Activated CD8-positive, alpha-beta T cell treated with anti-CD3 and anti-CD28 coated beads, Interleukin-2, amount 10 ng/mL, durations not matched to agents 7 days and 5 days (primary cell): ENCODE measurements at regions not wholly inside any gene's neighbourhood (a gene's known extent, or its start where the extent isn't known, plus 50 kb on each side); places are given as distances from the start of the nearest gene placed in this dataset.
"Not testable (repeated sequence)": the region's sequence is repeated elsewhere in the genome, so short reads cannot be mapped to it uniquely, and the experiment has no call there.

Experiments
- ATAC-seq: fragments of 150-1000 bp; cut with Tn5 transposase; one replicate; pipeline ENCODE4 v1.10.0; 2021; ENCODE audit warnings: moderate library complexity
- CTCF ChIA-PET: fragments of 350-600 bp; sonication (Branson Sonifier 250); formaldehyde crosslinking; loops from one replicate; lab custom pipeline; 2021; ENCODE audit warnings: antibody characterized with exemption; lab: Charles Lee
- POLR2A ChIA-PET: fragments of 350-600 bp; sonication (Branson Sonifier 250); formaldehyde crosslinking; loops from one replicate; lab custom pipeline; 2021; ENCODE audit warnings: antibody characterized with exemption; lab: Charles Lee
- DNase-seq: peaks from one replicate; pipeline ENCODE4 v3.0.0-alpha.2; 2020
- H3K27ac Mint-ChIP-seq: one replicate; pipeline ENCODE4 v1.8.0; 2021; ENCODE audit warnings: mild to moderate bottlenecking, mixed read lengths
- H3K27me3 Mint-ChIP-seq: one replicate; pipeline ENCODE4 v1.8.0; 2021; ENCODE audit warnings: low read depth, mixed read lengths
- H3K36me3 Mint-ChIP-seq: one replicate; pipeline ENCODE4 v1.8.0; 2021; ENCODE audit warnings: low read depth, mixed read lengths
- H3K4me1 Mint-ChIP-seq: one replicate; pipeline ENCODE4 v1.8.0; 2021; ENCODE audit warnings: low read depth, mixed read lengths
- H3K4me3 Mint-ChIP-seq: one replicate; pipeline ENCODE4 v1.8.0; 2021; ENCODE audit warnings: mild to moderate bottlenecking, mixed read lengths
- H3K9me3 Mint-ChIP-seq: one replicate; pipeline ENCODE4 v1.8.0; 2022; ENCODE audit warnings: mixed read lengths; ENCODE audit not compliant: insufficient read depth

DNA sequence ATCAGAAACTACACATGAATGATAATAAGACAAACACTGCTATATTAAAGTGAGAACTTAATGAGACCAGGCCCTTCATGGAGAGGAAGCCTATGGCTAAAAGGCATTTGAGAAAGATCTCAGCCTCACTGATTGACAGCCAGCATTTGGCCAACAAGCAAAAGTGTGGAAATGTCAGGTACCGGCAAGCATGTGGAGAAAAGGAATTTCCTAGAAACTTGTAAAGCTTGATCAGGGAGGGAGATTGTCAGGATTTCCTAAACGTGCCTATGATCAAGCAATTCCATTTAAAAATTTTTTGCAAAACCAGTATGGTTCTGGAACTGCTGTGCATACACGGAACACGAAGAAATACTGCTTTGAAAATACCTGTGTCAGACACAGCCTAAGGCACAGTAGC lies 220.3 kb upstream of the ATP10A start:
- ATAC-seq (no peak), DNase-seq (no peak)
- no peaks in the 10 kb centered on the region for H3K9me3 Mint-ChIP-seq
- ChIA-PET POLR2A (no interaction called here), CTCF (interaction anchor here (0.8 kb wide), 1 partner anchor 12 kb away, joined by 4 read pairs; no protein-coding TSS in a partner anchor)
- peaks cover 17% of the 10 kb centered on the region for H3K4me1 Mint-ChIP-seq
- H3K27me3 Mint-ChIP-seq, result peaks cover 10% of the 10 kb centered on the region
- peak overlapping the region; percentile 79 for H3K4me3 Mint-ChIP-seq
- H3K27ac Mint-ChIP-seq, result no peak overlapping the region
- H3K36me3 Mint-ChIP-seq, result peaks cover 3% of the 10 kb centered on the region

DNA sequence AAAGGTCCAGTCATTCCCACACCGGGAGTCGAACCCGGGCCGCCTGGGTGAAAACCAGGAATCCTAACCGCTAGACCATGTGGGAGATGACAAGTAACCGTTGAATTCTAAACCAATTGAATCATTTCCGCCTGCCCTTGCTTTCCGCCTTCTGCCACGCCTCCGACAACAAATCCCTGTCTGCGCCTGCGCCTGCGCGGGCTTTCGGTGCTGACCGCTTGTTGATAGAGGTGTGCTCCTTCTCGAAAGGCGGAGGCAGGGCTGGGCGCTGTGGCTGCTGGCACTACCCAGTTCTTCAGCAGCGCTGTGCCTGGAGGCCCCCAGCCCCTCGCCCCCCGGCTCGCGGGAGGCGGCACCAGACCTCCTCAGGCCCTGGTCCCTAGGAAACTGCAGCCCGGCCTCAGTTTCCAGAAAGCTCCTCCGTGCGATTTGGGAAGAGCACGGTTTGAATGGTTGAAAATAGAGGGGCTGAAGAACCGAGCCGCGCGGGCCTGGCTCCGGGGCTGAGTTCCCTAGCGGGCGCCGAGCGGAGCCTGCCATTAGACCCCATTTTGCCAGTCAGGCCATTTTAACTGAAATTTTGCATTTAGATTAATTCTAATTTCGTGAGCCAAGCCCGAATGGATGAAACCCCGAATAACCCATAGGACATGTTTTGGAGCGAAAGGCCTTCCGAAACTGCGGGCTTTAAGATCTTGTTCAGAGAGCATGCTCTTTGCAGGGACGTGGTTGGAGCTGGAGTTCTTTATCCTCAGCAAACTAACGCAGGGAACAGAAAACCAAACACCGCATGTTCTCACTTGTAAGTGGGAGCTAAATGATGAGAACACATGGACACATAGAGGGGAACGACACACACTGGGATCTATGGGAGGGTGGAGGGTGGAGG lies 219.3 kb upstream of the ATP10A start:
- CTCF ChIA-PET, result interaction anchor here (0.8 to 1.1 kb wide), 2 partner anchors 13 to 148 kb away, joined by 3 to 4 read pairs; no protein-coding TSS in a partner anchor

DNA sequence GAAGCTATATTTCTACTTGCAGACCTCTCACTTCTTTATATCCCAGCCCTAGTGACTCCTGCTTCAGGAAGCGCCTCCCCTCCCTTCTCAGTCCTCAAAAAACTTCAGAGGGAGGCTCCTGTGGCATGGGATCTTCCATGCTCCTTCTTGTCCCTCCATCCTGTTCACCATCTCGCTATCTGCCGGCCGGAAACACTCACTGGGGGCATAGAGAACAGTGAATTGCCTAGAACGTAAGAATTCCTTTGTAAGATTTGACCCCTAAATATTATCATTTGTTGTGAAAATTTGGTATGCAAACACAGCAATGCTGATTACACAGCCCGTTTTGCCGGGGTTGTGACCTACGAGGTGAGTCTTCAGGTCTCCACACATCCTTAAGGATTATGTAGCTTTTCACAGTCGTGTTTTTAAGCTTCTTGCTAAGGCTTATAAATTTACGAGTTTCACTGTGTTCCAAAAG lies 218.7 kb upstream of the ATP10A start:
- H3K4me1 Mint-ChIP-seq, result peaks cover 17% of the 10 kb centered on the region
- peak overlapping the region; percentile 86 for H3K27ac Mint-ChIP-seq
- H3K4me3 Mint-ChIP-seq, result peak overlapping the region; percentile 79
- H3K27me3 Mint-ChIP-seq, result peaks cover 10% of the 10 kb centered on the region
- no peak for DNase-seq
- ATAC-seq, result no peak
- H3K9me3 Mint-ChIP-seq, result no peaks in the 10 kb centered on the region
- CTCF ChIA-PET, result interaction anchor here (1.1 kb wide), 1 partner anchor 148 kb away, joined by 3 read pairs; no protein-coding TSS in a partner anchor
- H3K36me3 Mint-ChIP-seq, result peaks cover 3% of the 10 kb centered on the region
- POLR2A ChIA-PET, result interaction anchor here (1.0 kb wide), 1 partner anchor 10 kb away, joined by 4 read pairs; no protein-coding TSS in a partner anchor

More for the DNA sequence above, 219.3 kb upstream of the ATP10A start:
- Mint-ChIP-seq H3K4me3 (peak overlapping the region; percentile 79), H3K27me3 (peaks cover 10% of the 10 kb centered on the region), H3K27ac (peak overlapping the region; percentile 86), H3K9me3 (no peaks in the 10 kb centered on the region), H3K36me3 (peaks cover 3% of the 10 kb centered on the region), H3K4me1 (peaks cover 17% of the 10 kb centered on the region)
- peak; percentile 97 for DNase-seq
- POLR2A ChIA-PET, result interaction anchor here (0.6 to 1.0 kb wide), 3 partner anchors 11 to 221 kb away, joined by 3 to 4 read pairs (median 4); no protein-coding TSS in a partner anchor
- ATAC-seq, result peak; percentile 99

GRCh38 chr15:26075770-26076169 lies 212.6 kb upstream of the ATP10A start:
- Mint-ChIP-seq H3K4me1 (no peaks in the 10 kb centered on the region), H3K4me3 (no peak overlapping the region), H3K9me3 (no peaks in the 10 kb centered on the region), H3K36me3 (no peaks in the 10 kb centered on the region), H3K27ac (no peak overlapping the region), H3K27me3 (peaks cover 4% of the 10 kb centered on the region)
- no peak for ATAC-seq
- CTCF ChIA-PET, result no interaction called here
- DNase-seq, result no peak
- POLR2A ChIA-PET, result no interaction called here

- POLR2A ChIA-PET, result no interaction called here
- no peak overlapping the region for H3K27ac Mint-ChIP-seq
Observed at GRCh38 chr15:26073430-26074333, 210.6 kb upstream of the ATP10A start.

DNA sequence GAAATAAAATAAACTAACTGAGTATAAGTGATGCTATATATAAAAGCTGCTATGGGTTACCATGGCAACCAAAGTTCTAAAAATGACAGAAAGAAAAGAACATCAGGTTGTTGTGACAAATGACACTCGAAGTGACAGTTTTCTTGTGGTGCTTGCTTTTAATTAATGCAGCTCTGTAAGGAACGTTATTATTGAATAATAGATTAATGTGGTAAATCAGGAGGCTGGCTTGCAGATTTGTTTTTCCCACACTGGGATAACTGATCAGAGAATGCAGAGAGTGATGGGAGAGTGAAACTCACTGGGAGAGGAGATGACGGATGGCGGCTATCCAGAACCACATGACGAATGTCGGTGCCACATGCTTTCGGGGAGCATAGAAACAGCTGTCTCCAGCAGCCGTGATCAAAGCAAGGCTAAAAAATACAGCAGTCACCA lies 207.0 kb upstream of the ATP10A start:
- no peak overlapping the region for H3K27ac Mint-ChIP-seq
- H3K4me3 Mint-ChIP-seq, result no peak overlapping the region
- H3K9me3 Mint-ChIP-seq, result no peaks in the 10 kb centered on the region
- ATAC-seq, result no peak
- CTCF ChIA-PET, result no interaction called here
- peaks cover 13% of the 10 kb centered on the region for H3K27me3 Mint-ChIP-seq
- POLR2A ChIA-PET, result no interaction called here
- H3K36me3 Mint-ChIP-seq, result no peaks in the 10 kb centered on the region
- no peaks in the 10 kb centered on the region for H3K4me1 Mint-ChIP-seq
- DNase-seq, result no peak

More at GRCh38 chr15:26073430-26074333, 210.6 kb upstream of the ATP10A start:
- Mint-ChIP-seq H3K4me1 (no peaks in the 10 kb centered on the region), H3K36me3 (no peaks in the 10 kb centered on the region), H3K4me3 (no peak overlapping the region), H3K9me3 (no peaks in the 10 kb centered on the region), H3K27me3 (peaks cover 5% of the 10 kb centered on the region)
- DNase-seq (no peak), ATAC-seq (no peak)
- CTCF ChIA-PET, result no interaction called here

DNA sequence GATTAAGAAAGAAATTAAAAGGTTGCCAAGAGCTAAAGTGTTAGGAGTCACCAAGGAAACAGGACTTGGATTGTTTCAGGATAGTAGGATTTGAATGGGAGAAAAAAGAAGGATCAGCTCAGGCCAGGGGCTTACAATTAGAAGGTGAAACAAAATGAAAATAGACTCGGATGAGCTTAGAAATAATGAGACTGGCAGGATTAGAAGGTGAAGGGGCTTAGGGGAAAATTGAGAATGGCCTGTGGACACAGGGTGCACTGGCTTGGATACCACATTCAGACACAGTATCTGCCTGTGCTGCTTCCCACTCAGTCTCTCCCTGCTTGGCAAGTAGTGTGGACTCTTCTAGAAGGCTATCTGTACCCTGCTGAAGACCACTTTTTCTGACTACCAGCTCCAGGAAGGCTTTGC lies 206.1 kb upstream of the ATP10A start:
- ChIA-PET CTCF (no interaction called here), POLR2A (no interaction called here)
- Mint-ChIP-seq H3K4me1 (no peaks in the 10 kb centered on the region), H3K9me3 (no peaks in the 10 kb centered on the region), H3K27me3 (peaks cover 13% of the 10 kb centered on the region), H3K4me3 (no peak overlapping the region), H3K27ac (no peak overlapping the region), H3K36me3 (no peaks in the 10 kb centered on the region)
- no peak for DNase-seq
- no peak for ATAC-seq

- H3K36me3 Mint-ChIP-seq, result no peaks in the 10 kb centered on the region
- no peak overlapping the region for H3K27ac Mint-ChIP-seq
- ChIA-PET CTCF (no interaction called here), POLR2A (no interaction called here)
- H3K27me3 Mint-ChIP-seq, result peaks cover 11% of the 10 kb centered on the region
- ATAC-seq (no peak), DNase-seq (no peak)
- H3K4me1 Mint-ChIP-seq, result no peaks in the 10 kb centered on the region
- H3K4me3 Mint-ChIP-seq, result no peak overlapping the region
- no peaks in the 10 kb centered on the region for H3K9me3 Mint-ChIP-seq
Observed at GRCh38 chr15:26066896-26067295, 203.8 kb upstream of the ATP10A start.

DNA sequence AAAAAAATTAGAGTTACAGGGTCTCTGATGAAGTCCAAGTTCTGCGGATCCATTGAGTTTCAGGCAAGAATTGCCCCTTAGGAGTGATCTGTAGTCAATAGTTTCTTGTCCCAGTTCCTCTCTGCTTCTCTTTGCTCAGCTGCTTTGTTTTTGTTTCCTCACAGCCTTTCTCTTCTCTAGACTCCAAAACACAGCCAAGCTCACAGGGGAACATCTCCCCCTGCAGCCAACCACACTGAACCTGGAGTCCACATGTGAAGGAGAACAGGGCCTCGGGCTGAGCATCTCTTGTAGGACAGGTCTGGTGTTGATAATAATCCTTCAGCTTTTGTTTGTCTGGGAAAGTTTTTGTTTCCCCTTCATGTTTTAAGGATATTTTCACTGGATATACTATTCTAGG lies 202.6 kb upstream of the ATP10A start:
- Mint-ChIP-seq H3K4me3 (no peak overlapping the region), H3K4me1 (no peaks in the 10 kb centered on the region), H3K36me3 (no peaks in the 10 kb centered on the region), H3K27me3 (peaks cover 16% of the 10 kb centered on the region), H3K27ac (no peak overlapping the region), H3K9me3 (no peaks in the 10 kb centered on the region)
- ChIA-PET CTCF (no interaction called here), POLR2A (interaction anchor here (0.6 kb wide), 1 partner anchor 625 kb away, joined by 3 read pairs; no protein-coding TSS in a partner anchor)
- DNase-seq (no peak), ATAC-seq (no peak)

- Mint-ChIP-seq H3K9me3 (no peaks in the 10 kb centered on the region), H3K27ac (no peak overlapping the region), H3K27me3 (peaks cover 9% of the 10 kb centered on the region), H3K4me1 (no peaks in the 10 kb centered on the region), H3K4me3 (no peak overlapping the region), H3K36me3 (no peaks in the 10 kb centered on the region)
- POLR2A ChIA-PET, result no interaction called here
- ATAC-seq (no peak), DNase-seq (no peak)
- CTCF ChIA-PET, result no interaction called here
Observed at GRCh38 chr15:26061248-26061647, 198.1 kb upstream of the ATP10A start.

DNA sequence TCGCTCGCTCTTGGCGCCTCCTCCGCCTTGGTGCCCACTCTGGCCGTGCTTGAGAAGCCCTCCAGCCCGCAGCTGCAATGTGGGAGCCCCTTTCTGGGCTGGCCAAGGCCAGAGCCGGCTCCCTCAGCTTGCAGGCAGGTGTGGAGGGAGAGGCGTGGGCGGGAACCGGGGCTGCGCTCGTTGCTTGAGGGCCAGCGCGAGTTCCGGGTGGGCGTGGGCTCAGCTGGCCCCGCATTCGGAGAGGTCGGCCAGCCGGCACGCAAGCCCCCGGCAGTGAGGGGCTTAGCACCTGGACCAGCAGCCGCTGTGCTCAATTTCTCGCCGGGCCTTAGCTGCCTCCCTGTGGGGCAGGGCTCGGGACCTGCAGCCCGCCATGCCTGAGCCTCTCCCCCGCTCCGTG lies 193.6 kb upstream of the ATP10A start:
- H3K4me1 Mint-ChIP-seq, CTCF ChIA-PET: not testable (repeated sequence)
- POLR2A ChIA-PET, result interaction anchor here (1.0 kb wide), 1 partner anchor 26 kb away, joined by 4 read pairs; no protein-coding TSS in a partner anchor

More for the DNA sequence above, 193.6 kb upstream of the ATP10A start:
- not testable (repeated sequence) for DNase-seq, H3K4me3 Mint-ChIP-seq, H3K9me3 Mint-ChIP-seq, H3K36me3 Mint-ChIP-seq, H3K27me3 Mint-ChIP-seq, ATAC-seq, H3K27ac Mint-ChIP-seq
